HG03103 (cell line): ENCODE measurements at regions not wholly inside any gene's neighbourhood (a gene's known extent, or its start where the extent isn't known, plus 50 kb on each side); places are given as distances from the start of the nearest gene placed in this dataset.

Experiments used
- ATAC-seq: cut with Tn5 transposase; IDR thresholded peaks from one replicate; pipeline ENCODE4 v1.9.1; 2021; ENCODE audit warnings: low read depth; ENCODE audit not compliant: unreplicated experiment

GRCh38 chr2:16010951-16011620 is 70.7 kb downstream of the MYCN start:
- ATAC-seq, result no peak

- no peak for ATAC-seq
Measured at GRCh38 chr2:16010011-16010410, 69.7 kb downstream of the MYCN start.

DNA sequence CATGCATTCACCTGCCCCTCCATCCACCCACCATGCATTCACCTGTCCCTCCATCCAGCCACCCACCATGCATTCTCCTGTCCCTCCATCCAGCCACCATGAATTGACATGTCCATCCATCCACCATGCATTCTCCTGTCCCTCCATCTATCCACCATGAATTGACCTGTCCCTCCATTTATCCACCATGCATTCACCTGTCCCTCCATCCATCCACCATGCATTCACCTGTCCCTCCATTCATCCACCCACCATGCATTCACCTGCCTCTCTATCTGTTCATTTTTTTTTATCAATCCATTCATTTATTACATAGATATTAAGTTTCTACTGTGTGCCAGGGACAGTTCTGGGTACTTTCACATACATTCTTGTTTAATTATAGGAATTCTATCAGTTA is 69.2 kb downstream of the MYCN start:
- no peak for ATAC-seq

DNA sequence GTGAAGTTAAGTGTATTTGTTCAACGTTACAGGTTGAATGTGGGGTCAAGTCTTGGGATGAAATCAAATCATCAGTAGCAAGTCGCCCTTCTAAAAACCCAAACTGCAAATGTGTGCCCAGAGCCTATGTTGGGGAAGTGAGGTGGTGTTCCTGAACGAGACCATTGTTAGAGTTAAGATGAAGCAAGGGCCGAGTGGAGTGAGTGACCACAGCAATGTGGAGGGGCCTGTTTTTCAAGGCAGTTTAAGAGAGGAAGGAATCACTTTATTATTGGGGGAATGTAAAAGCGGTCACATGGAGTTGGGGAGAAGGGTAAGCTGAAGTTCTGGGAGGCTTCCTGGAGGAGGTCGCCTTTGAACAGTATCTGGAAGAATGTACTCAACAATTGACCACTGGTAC is 68.5 kb downstream of the MYCN start:
- no peak for ATAC-seq

DNA sequence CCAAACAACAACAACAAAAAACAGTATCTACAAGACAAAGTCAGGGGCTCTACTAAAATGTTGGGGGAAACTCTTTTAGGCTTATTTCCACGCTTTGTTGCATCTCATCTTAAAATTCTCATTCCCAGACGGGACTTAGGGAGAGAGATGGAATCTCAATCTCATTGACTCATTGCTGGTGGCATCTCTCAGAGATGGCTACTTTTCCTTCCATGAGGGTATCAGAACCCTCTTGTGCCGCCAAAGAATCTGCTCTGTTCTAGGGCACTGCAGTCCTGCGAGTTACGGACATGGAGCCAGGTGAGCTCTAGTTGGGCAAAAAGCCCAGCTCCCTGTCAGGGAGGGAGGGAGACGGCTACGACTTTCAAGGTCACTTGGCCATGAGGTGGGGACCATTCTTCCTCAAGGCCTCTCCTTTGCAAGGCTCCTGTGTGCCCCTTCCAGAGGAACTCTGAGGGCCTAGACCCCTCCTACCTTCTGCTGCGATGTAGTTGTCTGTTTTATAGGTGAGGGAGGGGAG is 68.0 kb downstream of the MYCN start:
- no peak for ATAC-seq

- ATAC-seq, result no peak
Measured at GRCh38 chr2:16007167-16007934, 67.0 kb downstream of the MYCN start.

- ATAC-seq, result no peak
Measured at GRCh38 chr2:16006537-16007166, 66.3 kb downstream of the MYCN start.

DNA sequence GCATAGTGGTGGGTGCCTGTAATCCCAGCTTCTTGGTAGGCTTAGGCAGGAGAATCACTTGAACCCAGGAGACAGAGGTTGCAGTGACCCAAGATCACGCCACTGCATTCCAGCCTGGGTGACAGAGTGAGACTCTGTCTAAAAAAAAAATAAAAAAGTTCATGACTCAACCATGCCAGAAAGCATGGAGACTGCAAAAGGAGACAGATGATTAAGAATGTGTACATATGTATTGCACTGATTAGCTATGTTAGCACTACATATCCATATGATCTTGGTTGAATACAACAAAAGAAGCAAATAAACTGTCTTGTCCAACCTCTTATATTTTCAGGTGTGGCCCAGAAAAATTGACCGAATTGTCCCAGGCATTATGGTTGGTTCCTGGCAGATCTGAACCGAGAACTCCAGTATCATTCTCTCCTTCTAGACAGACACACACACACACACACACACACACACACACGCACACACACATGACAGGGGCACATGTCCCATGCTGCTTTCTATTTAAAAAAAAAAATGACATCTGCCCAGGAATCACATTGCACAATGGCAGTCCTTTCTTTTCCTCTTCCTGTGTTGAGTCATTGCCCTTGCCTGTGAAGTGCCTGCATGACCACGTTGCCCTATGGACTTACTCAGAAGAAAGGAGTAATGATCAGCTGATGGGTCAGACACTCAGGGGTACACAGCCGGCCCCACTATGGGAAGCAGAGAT is 65.6 kb downstream of the MYCN start:
- no peak for ATAC-seq

DNA sequence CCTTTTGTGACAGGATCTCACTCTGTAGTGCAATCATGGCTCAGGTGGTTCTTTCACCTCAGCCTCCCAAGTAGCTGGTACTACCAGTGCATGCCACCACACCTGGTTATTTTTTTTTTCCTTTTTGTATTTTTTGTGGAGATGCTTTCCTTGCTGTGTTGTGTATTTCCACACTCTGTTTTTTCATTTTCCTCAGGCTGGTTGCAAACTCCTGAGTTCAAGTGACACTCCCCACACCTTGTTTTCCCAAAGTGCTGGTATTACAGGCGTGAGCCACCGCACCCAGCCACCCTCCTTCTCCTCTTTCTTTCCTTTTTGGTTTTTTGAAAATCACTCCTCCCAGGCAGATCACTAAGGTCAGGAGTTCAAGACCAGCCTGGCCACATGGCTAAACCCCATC is 65.0 kb downstream of the MYCN start:
- ATAC-seq, result no peak

DNA sequence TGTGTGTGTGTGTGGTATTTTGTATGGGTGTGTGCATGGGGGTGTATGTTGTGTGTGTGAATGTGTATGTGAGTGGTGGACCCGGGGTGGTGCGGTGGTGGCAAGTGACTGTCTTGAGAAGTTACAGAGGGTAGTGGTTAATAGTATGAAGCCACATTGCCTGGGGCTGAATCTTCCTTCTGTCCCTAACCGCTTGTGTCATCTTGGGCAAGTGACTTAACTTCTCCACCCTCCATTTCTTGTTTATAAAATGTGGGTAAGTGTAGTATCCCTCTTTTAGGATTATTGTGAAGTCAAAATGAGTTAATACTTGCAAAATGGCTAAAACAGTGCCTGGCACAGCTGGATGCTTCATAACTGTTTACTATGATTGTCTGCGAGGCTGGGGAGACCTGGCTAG is 63.5 kb downstream of the MYCN start:
- ATAC-seq, result no peak

DNA sequence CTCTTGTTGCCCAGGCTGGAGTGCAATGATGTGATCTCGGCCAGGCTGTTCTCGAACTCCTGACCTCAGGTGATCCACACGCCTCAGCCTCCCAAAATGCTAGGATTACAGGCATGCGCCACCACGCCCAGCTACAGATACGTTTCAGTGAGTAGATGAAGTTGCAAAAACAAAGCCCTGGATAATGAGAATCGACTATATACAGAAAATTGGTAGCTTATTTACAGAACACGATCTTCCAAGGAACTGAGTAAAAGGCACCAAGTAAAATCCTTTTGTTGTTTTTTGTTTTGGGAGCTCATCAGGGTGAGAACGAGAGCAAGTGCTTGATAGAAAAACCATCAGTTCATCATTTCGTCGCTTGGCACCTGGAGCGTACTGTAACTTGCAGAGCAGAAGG is 62.8 kb downstream of the MYCN start:
- ATAC-seq, result no peak

DNA sequence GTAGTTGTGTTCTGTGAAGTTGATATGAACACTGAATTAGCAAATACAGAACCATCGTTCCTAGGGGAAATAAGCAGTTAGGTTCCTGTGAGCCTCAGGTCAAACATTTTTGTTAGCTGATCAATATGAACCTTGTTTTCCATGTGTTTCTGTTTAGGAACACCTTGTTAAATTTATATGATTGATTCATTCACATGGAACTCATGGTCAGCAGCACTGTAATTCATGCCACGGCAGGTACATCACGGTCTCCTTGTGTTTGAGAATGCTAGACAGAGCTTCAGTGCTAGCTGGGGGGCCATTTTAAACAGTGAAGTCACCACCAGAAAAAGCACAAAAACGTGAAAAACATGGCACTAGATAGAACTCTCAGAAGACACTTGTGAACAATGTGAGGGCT is 62.2 kb downstream of the MYCN start:
- ATAC-seq, result no peak

GRCh38 chr2:16002144-16002543 is 61.8 kb downstream of the MYCN start:
- no peak for ATAC-seq

GRCh38 chr2:16000642-16001041 is 60.3 kb downstream of the MYCN start:
- no peak for ATAC-seq

DNA sequence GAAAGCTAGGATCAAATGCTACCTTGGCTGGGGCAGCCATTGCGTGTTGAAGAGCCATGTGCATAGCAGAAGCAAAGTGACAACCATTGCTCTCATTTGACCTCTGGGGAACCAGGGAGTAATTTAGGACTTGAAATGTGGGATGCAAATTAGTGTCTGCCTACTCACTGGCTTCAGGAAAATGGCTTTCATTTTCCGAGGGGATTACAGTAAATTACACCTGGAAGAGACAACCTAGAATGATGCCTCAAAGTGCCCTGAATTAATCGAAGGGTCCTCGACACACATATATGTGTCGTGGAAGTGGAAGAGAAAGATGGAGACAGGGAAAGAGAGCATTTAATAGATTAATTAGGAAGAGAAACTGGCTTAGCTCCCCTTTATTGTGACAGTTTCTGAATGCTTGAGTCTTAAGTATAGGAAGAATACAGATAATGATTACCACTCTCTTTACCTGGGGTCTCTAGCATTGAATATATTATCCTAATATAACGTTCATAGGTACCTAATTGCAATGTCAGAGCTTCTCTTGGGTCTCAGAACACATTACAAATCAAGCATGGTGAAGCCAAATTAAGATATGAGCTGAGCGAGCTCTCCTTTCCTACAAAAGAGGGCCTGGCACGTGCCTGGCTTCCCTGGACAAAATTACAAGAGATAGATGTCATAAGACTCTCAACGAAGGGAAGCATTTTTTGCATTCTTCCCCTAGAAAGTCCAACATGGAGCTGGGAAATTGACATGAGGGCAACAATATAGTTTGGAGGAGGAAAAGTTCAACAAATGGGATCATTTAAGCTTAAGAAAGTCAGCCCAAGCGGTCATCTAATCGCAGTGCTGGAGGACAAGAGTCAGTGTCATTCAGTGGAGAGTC is 59.5 kb downstream of the MYCN start:
- no peak for ATAC-seq

DNA sequence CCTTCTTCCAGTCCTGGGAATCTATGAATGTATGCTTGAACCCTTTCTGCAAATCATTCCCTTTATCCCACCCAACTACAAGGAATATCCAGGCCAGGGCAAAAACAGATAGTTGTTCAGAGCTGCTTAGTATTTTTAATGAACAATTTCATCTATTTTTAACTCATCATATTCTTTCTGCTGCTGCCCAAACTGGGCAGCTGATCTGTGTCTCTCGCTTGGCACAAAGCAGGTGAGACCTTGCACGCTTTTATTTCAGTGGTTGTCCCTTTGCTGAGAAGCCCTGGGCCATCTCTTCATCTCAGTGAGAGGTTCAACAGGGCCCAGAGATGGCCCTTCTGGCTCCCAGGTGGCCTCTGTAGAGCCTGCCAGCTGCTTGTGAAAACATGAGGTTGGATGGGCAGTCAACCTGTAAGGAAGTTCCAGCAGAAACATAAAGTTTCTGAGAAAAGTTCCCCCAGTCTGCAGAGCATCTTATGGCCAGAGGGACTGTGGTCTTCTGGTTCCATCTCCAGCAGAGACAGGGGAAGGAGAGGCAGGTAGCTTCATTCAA is 57.5 kb downstream of the MYCN start:
- ATAC-seq, result no peak

GRCh38 chr2:15996536-15997423 is 56.4 kb downstream of the MYCN start:
- no peak for ATAC-seq
